ENCODE measurements at regions not wholly inside any gene's neighbourhood (a gene's known extent, or its start where the extent isn't known, plus 50 kb on each side); places are given as distances from the start of the nearest gene placed in this dataset.

DNA sequence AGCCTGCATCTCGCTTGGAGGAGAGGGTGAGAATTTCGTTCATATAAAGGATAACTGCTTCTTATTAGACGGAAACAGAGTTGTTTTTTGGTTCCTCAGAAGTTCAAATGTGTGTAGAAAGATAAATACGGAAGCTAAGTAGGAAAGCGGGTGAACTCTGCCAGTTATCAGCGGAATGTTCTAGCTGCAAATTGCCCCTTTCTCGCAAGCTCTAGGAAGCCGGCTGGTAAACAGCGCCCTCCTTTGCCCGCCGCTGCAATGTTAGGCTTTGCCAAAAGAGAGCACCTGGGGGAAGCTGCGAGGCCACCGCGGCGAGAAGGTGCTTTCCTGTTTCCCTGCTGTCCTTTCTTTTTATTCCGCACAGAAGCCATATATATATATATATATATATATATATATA lies 67.0 kb downstream of the IGLL5 start:
- Histone ChIP-seq H3K4me1 (ENCODE audit: insufficient read depth, low read length, poor library complexity, severe bottlenecking) (peaks cover 67% of the 10 kb centered on the region), H3K27ac (ENCODE audit: low read depth, low read length, poor library complexity, severe bottlenecking) (no peak overlapping the region), H3K9me3 (ENCODE audit: low read length) (peaks cover 12% of the 10 kb centered on the region; the same call in 1 of the 2 replicates), H4K20me1 (ENCODE audit: insufficient read depth, low read length) (no peaks in the 10 kb centered on the region), H3K36me3 (ENCODE audit: insufficient read depth, low read length) (peaks cover 13% of the 10 kb centered on the region), H2AFZ (ENCODE audit: low read length) (no peak overlapping the region), H3K79me2 (ENCODE audit: insufficient read depth, low read depth, low read length) (no peaks in the 10 kb centered on the region), H3K4me2 (ENCODE audit: low read length) (peak overlapping the region; percentile 52), H3K4me3 (ENCODE audit: low read depth, low read length, poor library complexity, severe bottlenecking) (no peak overlapping the region), H3K9me2 (ENCODE audit: insufficient read depth, low read length) (no peaks in the 10 kb centered on the region)
- DNase-seq (ENCODE audit: low spot score): peak; percentile 86
- CTCF ChIA-PET (ENCODE audit: unreplicated experiment): interaction anchor here (0.6 to 4.0 kb wide), 12 partner anchors 11 to 155 kb away, joined by 3 to 23 read pairs (median 6); no protein-coding TSS in a partner anchor
- POLR2A ChIA-PET: interaction anchor here (0.7 to 1.4 kb wide), 8 partner anchors 13 to 180 kb away, joined by 3 to 8 read pairs (median 3); no protein-coding TSS in a partner anchor
- TF ChIP-seq, protein P1, sequence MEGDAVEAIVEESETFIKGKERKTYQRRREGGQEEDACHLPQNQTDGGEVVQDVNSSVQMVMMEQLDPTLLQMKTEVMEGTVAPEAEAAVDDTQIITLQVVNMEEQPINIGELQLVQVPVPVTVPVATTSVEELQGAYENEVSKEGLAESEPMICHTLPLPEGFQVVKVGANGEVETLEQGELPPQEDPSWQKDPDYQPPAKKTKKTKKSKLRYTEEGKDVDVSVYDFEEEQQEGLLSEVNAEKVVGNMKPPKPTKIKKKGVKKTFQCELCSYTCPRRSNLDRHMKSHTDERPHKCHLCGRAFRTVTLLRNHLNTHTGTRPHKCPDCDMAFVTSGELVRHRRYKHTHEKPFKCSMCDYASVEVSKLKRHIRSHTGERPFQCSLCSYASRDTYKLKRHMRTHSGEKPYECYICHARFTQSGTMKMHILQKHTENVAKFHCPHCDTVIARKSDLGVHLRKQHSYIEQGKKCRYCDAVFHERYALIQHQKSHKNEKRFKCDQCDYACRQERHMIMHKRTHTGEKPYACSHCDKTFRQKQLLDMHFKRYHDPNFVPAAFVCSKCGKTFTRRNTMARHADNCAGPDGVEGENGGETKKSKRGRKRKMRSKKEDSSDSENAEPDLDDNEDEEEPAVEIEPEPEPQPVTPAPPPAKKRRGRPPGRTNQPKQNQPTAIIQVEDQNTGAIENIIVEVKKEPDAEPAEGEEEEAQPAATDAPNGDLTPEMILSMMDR (conservative IDR thresholded peaks at IDR 0.05; ENCODE audit: low read length): peak; percentile 92
- TF ChIP-seq EZH2phosphoT487 (IDR thresholded peaks at IDR 0.05; ENCODE audit: borderline replicate concordance, low read depth, low read length): no peak
- intact Hi-C loops (cut with micrococcal nuclease; ENCODE audit: unreplicated experiment): loop anchor here (1.0 to 10.0 kb wide), 8 partner anchors 70 to 430 kb away; no protein-coding TSS in a partner anchor
- BruUV-seq (replicated peaks): no TSS peak

DNA sequence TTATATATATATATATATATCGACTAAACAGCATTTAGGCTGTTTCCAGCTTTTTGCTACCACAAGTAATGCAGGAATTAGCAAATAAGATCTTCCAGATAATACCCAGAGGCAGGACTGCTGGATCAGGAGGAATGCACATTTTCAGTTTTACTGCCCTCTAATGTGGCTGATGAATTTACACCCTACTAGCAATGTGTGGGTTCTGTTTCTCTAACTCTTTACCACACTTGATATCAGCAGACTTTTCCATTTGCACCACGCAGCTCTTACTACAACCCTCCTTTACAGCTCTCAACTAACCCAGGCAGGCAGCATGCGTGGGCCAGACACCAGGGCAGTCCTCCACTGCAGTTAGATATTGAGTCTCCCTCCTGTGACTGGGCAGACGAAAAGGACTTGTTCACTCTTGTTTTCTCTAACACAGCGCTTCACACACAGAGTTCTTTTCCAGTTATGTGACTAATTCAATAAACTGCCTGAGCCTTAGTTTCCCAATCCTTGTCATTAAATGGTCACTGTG lies 67.7 kb downstream of the IGLL5 start:
- H3K4me2 ChIP-seq (ENCODE audit: low read length): peak overlapping the region; percentile 7
- H3K4me3 ChIP-seq (ENCODE audit: low read depth, low read length, poor library complexity, severe bottlenecking): no peak overlapping the region
- ChIA-PET CTCF (ENCODE audit: unreplicated experiment) (interaction anchor here (0.8 to 4.0 kb wide), 10 partner anchors 12 to 155 kb away, joined by 3 to 23 read pairs (median 6); no protein-coding TSS in a partner anchor), POLR2A (interaction anchor here (0.7 to 1.4 kb wide), 6 partner anchors 13 to 263 kb away, joined by 3 to 8 read pairs (median 4); no protein-coding TSS in a partner anchor)
- no peak overlapping the region for H2AFZ ChIP-seq (ENCODE audit: low read length)
- BruUV-seq (replicated peaks): no TSS peak
- no peaks in the 10 kb centered on the region for H3K79me2 ChIP-seq (ENCODE audit: insufficient read depth, low read depth, low read length)
- no peaks in the 10 kb centered on the region for H4K20me1 ChIP-seq (ENCODE audit: insufficient read depth, low read length)
- H3K27ac ChIP-seq (ENCODE audit: low read depth, low read length, poor library complexity, severe bottlenecking): no peak overlapping the region
- peaks cover 13% of the 10 kb centered on the region for H3K36me3 ChIP-seq (ENCODE audit: insufficient read depth, low read length)
- no peak for DNase-seq (ENCODE audit: low spot score)
- H3K9me2 ChIP-seq (ENCODE audit: insufficient read depth, low read length): no peaks in the 10 kb centered on the region
- peaks cover 67% of the 10 kb centered on the region for H3K4me1 ChIP-seq (ENCODE audit: insufficient read depth, low read length, poor library complexity, severe bottlenecking)
- intact Hi-C loops (cut with micrococcal nuclease; ENCODE audit: unreplicated experiment): loop anchor here (5.0 to 10.0 kb wide), 5 partner anchors 183 to 429 kb away; no protein-coding TSS in a partner anchor
- peaks cover 12% of the 10 kb centered on the region; the same call in 1 of the 2 replicates for H3K9me3 ChIP-seq (ENCODE audit: low read length)
- TF ChIP-seq EZH2phosphoT487 (IDR thresholded peaks at IDR 0.05; ENCODE audit: borderline replicate concordance, low read depth, low read length): no peak
- TF ChIP-seq, protein P1 (conservative IDR thresholded peaks at IDR 0.05; ENCODE audit: low read length): no peak
